Osteocyte (in vitro differentiated cells): ENCODE measurements at regions not wholly inside any gene's neighbourhood (a gene's known extent, or its start where the extent isn't known, plus 50 kb on each side); places are given as distances from the start of the nearest gene placed in this dataset.

ENCODE experiments used
- DNase-seq: peaks from one replicate; pipeline ENCODE4 v3.0.0; 2021; ENCODE audit warnings: mixed read lengths; ENCODE audit not compliant: unreplicated experiment; ENCODE audit errors: extremely low spot score
- H3K27ac Mint-ChIP-seq: one replicate; pipeline ENCODE4 v1.8.0; 2021; ENCODE audit warnings: mild to moderate bottlenecking, mixed read lengths; ENCODE audit not compliant: unreplicated experiment
- H3K27me3 Mint-ChIP-seq: one replicate; pipeline ENCODE4 v1.8.0; 2021; ENCODE audit warnings: mixed read lengths; ENCODE audit not compliant: unreplicated experiment
- H3K36me3 Mint-ChIP-seq: one replicate; pipeline ENCODE4 v1.8.0; 2021; ENCODE audit warnings: mixed read lengths; ENCODE audit not compliant: unreplicated experiment
- H3K4me1 Mint-ChIP-seq: one replicate; pipeline ENCODE4 v1.8.0; 2021; ENCODE audit warnings: mixed read lengths; ENCODE audit not compliant: unreplicated experiment
- H3K4me3 Mint-ChIP-seq: one replicate; pipeline ENCODE4 v1.8.0; 2021; ENCODE audit warnings: mild to moderate bottlenecking, moderate library complexity, mixed read lengths; ENCODE audit not compliant: unreplicated experiment
- H3K9me3 Mint-ChIP-seq: one replicate; pipeline ENCODE4 v1.8.0; 2021; ENCODE audit warnings: mixed read lengths; ENCODE audit not compliant: unreplicated experiment
- CTCF ChIP-seq: fragments of 200-600 bp; sonication (generic); IDR thresholded peaks from 2 replicates; pipeline ENCODE4 v1.5.0; 2021; ENCODE audit warnings: antibody characterized with exemption, mild to moderate bottlenecking, moderate library complexity

DNA sequence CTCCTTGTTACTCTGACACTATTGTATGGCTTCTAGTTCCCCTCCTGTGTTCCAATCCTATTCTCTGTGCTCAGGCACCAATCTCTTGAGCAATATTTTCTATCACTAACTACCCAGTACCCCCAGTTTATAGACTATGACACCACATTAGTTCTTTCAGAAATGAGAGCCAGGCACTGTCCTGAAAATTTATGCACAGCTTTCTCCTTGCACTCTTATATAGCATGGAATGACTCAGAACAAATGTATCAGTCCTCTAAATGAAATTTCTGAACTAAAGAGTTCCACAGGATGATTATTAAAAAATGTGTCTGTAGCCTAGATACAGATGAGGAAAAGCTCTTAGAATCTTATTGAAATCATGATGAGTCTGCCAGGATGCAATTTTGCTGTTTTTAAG, 489.9 kb downstream of the XPNPEP1 start:
- H3K27me3 Mint-ChIP-seq: peaks cover 5% of the 10 kb centered on the region
- no peak overlapping the region for H3K4me3 Mint-ChIP-seq
- H3K4me1 Mint-ChIP-seq: no peaks in the 10 kb centered on the region
- H3K36me3 Mint-ChIP-seq: no peaks in the 10 kb centered on the region
- H3K27ac Mint-ChIP-seq: no peak overlapping the region
- no peak for TF ChIP-seq CTCF
- no peaks in the 10 kb centered on the region for H3K9me3 Mint-ChIP-seq
- DNase-seq: no peak

GRCh38 chr10:109432281-109432680, 491.0 kb downstream of the XPNPEP1 start:
- Mint-ChIP-seq H3K36me3 (no peaks in the 10 kb centered on the region), H3K27ac (no peak overlapping the region), H3K27me3 (peaks cover 5% of the 10 kb centered on the region), H3K4me1 (no peaks in the 10 kb centered on the region), H3K9me3 (no peaks in the 10 kb centered on the region), H3K4me3 (no peak overlapping the region)
- TF ChIP-seq CTCF: no peak
- DNase-seq: no peak

GRCh38 chr10:109430799-109431198, 492.5 kb downstream of the XPNPEP1 start:
- DNase-seq: no peak
- Mint-ChIP-seq H3K4me3 (no peak overlapping the region), H3K9me3 (no peaks in the 10 kb centered on the region), H3K4me1 (no peaks in the 10 kb centered on the region), H3K27ac (no peak overlapping the region), H3K27me3 (peaks cover 5% of the 10 kb centered on the region), H3K36me3 (no peaks in the 10 kb centered on the region)
- TF ChIP-seq CTCF: no peak

GRCh38 chr10:109430043-109430760, 493.1 kb downstream of the XPNPEP1 start:
- H3K4me3 Mint-ChIP-seq: no peak overlapping the region
- no peaks in the 10 kb centered on the region for H3K36me3 Mint-ChIP-seq
- no peak for DNase-seq
- H3K4me1 Mint-ChIP-seq: no peaks in the 10 kb centered on the region
- no peak for TF ChIP-seq CTCF
- no peaks in the 10 kb centered on the region for H3K9me3 Mint-ChIP-seq
- H3K27me3 Mint-ChIP-seq: peaks cover 5% of the 10 kb centered on the region
- no peak overlapping the region for H3K27ac Mint-ChIP-seq

- no peaks in the 10 kb centered on the region for H3K4me1 Mint-ChIP-seq
- no peaks in the 10 kb centered on the region for H3K9me3 Mint-ChIP-seq
- no peak for TF ChIP-seq CTCF
- H3K27ac Mint-ChIP-seq: no peak overlapping the region
- no peaks in the 10 kb centered on the region for H3K36me3 Mint-ChIP-seq
- DNase-seq: no peak
- no peak overlapping the region for H3K4me3 Mint-ChIP-seq
- peaks cover 2% of the 10 kb centered on the region for H3K27me3 Mint-ChIP-seq
These were observed 494.4 kb downstream of the XPNPEP1 start for GRCh38 chr10:109428775-109429491.
